ENCODE measurements at regions not wholly inside any gene's neighbourhood (a gene's known extent, or its start where the extent isn't known, plus 50 kb on each side); places are given as distances from the start of the nearest gene placed in this dataset.

DNA sequence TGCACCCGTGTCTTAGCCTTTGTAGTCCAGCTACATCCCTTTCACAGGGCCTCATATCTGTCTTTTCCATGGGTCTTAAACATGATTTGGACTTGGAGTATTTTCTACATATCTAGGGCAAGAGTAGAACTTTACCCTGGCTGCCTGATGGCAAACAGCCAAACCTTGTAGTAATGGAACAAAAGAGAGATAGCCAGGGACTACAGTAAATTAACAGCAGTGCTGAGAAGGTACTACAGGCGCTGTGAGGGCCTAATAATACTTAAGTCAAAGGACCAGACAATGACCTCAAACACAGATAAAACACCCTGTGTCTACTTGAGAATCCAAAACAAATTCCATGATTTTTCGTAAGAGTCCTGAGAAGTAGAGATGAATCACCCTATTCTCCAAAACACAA lies 111.0 kb upstream of the WDR17 start:
- in situ Hi-C loops (cut with HindIII; ENCODE audit: low sequenced_read_pairs), result no loop called here
- H3K4me3 ChIP-seq (ENCODE audit: low read depth, low read length), result no peak overlapping the region
- no peak for TF ChIP-seq CTCF (IDR thresholded peaks at IDR 0.05; ENCODE audit: low read depth, low read length)
- DNase-seq (ENCODE audit: low read depth, low spot score), result no peak

GRCh38 chr4:175961604-175962003 lies 104.0 kb upstream of the WDR17 start:
- no peak for TF ChIP-seq CTCF (IDR thresholded peaks at IDR 0.05; ENCODE audit: low read depth, low read length)
- in situ Hi-C loops (cut with HindIII; ENCODE audit: low sequenced_read_pairs), result no loop called here
- no peak overlapping the region for H3K4me3 ChIP-seq (ENCODE audit: low read depth, low read length)
- DNase-seq (ENCODE audit: low read depth, low spot score), result no peak

GRCh38 chr4:175970072-175970471 lies 95.6 kb upstream of the WDR17 start:
- no peak for TF ChIP-seq CTCF (IDR thresholded peaks at IDR 0.05; ENCODE audit: low read depth, low read length)
- DNase-seq (ENCODE audit: low read depth, low spot score), result no peak
- no peak overlapping the region for H3K4me3 ChIP-seq (ENCODE audit: low read depth, low read length)
- in situ Hi-C loops (cut with HindIII; ENCODE audit: low sequenced_read_pairs), result no loop called here

- in situ Hi-C loops (cut with HindIII; ENCODE audit: low sequenced_read_pairs), result no loop called here
- DNase-seq (ENCODE audit: low read depth, low spot score), result peak; percentile 14
- no peak overlapping the region for H3K4me3 ChIP-seq (ENCODE audit: low read depth, low read length)
- no peak for TF ChIP-seq CTCF (IDR thresholded peaks at IDR 0.05; ENCODE audit: low read depth, low read length)
Observed at GRCh38 chr4:175970724-175971123, 94.9 kb upstream of the WDR17 start.

- TF ChIP-seq CTCF (IDR thresholded peaks at IDR 0.05; ENCODE audit: low read depth, low read length), result no peak
- H3K4me3 ChIP-seq (ENCODE audit: low read depth, low read length), result peak overlapping the region; percentile 19
- peak; percentile 32 for DNase-seq (ENCODE audit: low read depth, low spot score)
- in situ Hi-C loops (cut with HindIII; ENCODE audit: low sequenced_read_pairs), result no loop called here
Observed at GRCh38 chr4:175971388-175972179, 94.1 kb upstream of the WDR17 start.

GRCh38 chr4:175973027-175973923 lies 92.4 kb upstream of the WDR17 start:
- in situ Hi-C loops (cut with HindIII; ENCODE audit: low sequenced_read_pairs), result no loop called here
- no peak for DNase-seq (ENCODE audit: low read depth, low spot score)
- TF ChIP-seq CTCF (IDR thresholded peaks at IDR 0.05; ENCODE audit: low read depth, low read length), result no peak
- no peak overlapping the region for H3K4me3 ChIP-seq (ENCODE audit: low read depth, low read length)
